ENCODE measurements at regions not wholly inside any gene's neighbourhood (a gene's known extent, or its start where the extent isn't known, plus 50 kb on each side); places are given as distances from the start of the nearest gene placed in this dataset.

GRCh38 chr4:29852537-29852936 lies 867.6 kb upstream of the PCDH7 start:
- Histone ChIP-seq H3K9me3 (ENCODE audit: control insufficient read depth, insufficient read depth, low read length) (no peaks in the 10 kb centered on the region), H3K36me3 (ENCODE audit: control insufficient read depth, insufficient read depth, low read length) (no peaks in the 10 kb centered on the region), H3K27ac (ENCODE audit: low read depth, low read length) (no peak overlapping the region), H3K27me3 (ENCODE audit: control insufficient read depth, insufficient read depth, low read length) (no peaks in the 10 kb centered on the region), H3K4me3 (ENCODE audit: low read depth, low read length) (no peak overlapping the region), H3K4me1 (ENCODE audit: control insufficient read depth, insufficient read depth, low read length) (no peaks in the 10 kb centered on the region)
- DNase-seq (ENCODE audit: low read depth in 4 of 6, low spot score in 6 of 6): peak in 1 of 6 donors; percentile 1

DNA sequence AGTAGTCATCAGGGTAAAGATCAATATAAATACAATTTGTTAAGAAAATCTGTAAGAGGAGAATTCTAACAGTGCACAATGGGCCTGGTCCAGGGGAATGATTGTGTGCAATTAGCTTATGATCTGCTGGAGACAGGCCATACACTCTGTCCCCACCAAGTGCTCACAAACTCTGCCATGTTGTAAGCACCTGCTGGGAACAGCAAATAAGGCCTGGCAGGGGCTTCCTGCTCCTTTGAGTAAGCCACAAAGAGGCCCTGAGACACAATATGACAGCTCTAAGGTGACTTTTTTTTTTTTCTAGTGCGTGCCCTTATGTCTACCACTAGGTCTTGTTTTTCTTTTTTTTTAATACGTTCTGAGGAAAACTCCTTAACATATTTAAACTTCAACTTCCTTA lies 866.3 kb upstream of the PCDH7 start:
- H3K4me3 ChIP-seq (ENCODE audit: low read depth, low read length): no peak overlapping the region
- H3K4me1 ChIP-seq (ENCODE audit: control insufficient read depth, insufficient read depth, low read length): no peaks in the 10 kb centered on the region
- H3K9me3 ChIP-seq (ENCODE audit: control insufficient read depth, insufficient read depth, low read length): no peaks in the 10 kb centered on the region
- DNase-seq (ENCODE audit: low read depth in 4 of 6, low spot score in 6 of 6): peak in 1 of 6 donors; percentile 36
- no peaks in the 10 kb centered on the region for H3K36me3 ChIP-seq (ENCODE audit: control insufficient read depth, insufficient read depth, low read length)
- H3K27me3 ChIP-seq (ENCODE audit: control insufficient read depth, insufficient read depth, low read length): no peaks in the 10 kb centered on the region
- WGBS (ENCODE audit: insufficient coverage): no CpG with 5 or more reads among the region's 2 CpGs
- no peak overlapping the region for H3K27ac ChIP-seq (ENCODE audit: low read depth, low read length)

DNA sequence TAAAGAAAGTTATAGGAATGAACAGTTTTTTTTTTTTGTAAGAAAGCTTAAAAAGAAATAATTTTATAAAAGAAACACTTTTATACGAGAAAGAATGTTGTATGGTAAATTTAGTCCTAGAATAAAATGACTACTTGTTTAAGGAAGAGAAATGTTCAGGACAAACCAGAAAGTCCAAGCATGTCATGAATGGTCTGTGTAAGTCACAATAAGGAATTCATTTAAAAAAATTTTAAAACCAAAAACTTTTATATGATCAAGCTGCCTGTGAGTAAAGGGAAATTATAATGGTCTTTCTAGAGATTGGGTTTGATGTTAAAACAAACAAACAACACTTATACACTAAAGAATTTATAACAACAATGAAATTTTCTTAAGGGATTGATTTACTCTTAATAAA lies 858.9 kb upstream of the PCDH7 start:
- no peak for DNase-seq (ENCODE audit: low read depth in 4 of 6, low spot score in 6 of 6)
- Histone ChIP-seq H3K36me3 (ENCODE audit: control insufficient read depth, insufficient read depth, low read length) (no peaks in the 10 kb centered on the region), H3K4me1 (ENCODE audit: control insufficient read depth, insufficient read depth, low read length) (no peaks in the 10 kb centered on the region), H3K4me3 (ENCODE audit: low read depth, low read length) (no peak overlapping the region), H3K27me3 (ENCODE audit: control insufficient read depth, insufficient read depth, low read length) (no peaks in the 10 kb centered on the region), H3K27ac (ENCODE audit: low read depth, low read length) (no peak overlapping the region), H3K9me3 (ENCODE audit: control insufficient read depth, insufficient read depth, low read length) (peaks cover 17% of the 10 kb centered on the region)
- no CpG with 5 or more reads among the region's 1 CpG for WGBS (ENCODE audit: insufficient coverage)

- no CpG with 5 or more reads among the region's 1 CpG for WGBS (ENCODE audit: insufficient coverage)
These were observed 852.8 kb upstream of the PCDH7 start for GRCh38 chr4:29867412-29867811.

DNA sequence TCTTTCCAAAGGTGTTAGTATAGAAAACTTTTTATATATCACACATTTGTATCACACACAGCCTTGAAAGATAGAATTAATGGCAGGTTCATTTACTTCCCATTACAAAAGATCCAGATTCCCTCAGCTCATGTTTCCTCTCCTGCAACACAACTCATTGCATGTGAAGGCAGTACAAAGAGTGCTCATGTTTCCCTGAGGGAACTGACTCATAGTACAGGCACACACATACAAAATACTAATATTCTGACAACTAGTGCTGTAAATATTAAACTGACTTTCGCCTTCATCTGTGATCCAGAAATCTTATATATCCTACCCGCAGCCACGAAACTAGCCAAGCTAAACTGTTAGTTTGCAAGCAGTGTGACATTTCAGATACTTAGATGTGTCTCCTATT lies 819.8 kb upstream of the PCDH7 start:
- Histone ChIP-seq H3K9me3 (ENCODE audit: control insufficient read depth, insufficient read depth, low read length) (no peaks in the 10 kb centered on the region), H3K4me1 (ENCODE audit: control insufficient read depth, insufficient read depth, low read length) (no peaks in the 10 kb centered on the region), H3K27me3 (ENCODE audit: control insufficient read depth, insufficient read depth, low read length) (no peaks in the 10 kb centered on the region), H3K4me3 (ENCODE audit: low read depth, low read length) (no peak overlapping the region), H3K27ac (ENCODE audit: low read depth, low read length) (no peak overlapping the region), H3K36me3 (ENCODE audit: control insufficient read depth, insufficient read depth, low read length) (no peaks in the 10 kb centered on the region)
- no peak for DNase-seq (ENCODE audit: low read depth in 4 of 6, low spot score in 6 of 6)
- WGBS (ENCODE audit: insufficient coverage): no CpG with 5 or more reads among the region's 3 CpGs

More at GRCh38 chr4:29867412-29867811, 852.8 kb upstream of the PCDH7 start:
- H3K27me3 ChIP-seq (ENCODE audit: control insufficient read depth, insufficient read depth, low read length): no peaks in the 10 kb centered on the region
- peaks cover 2% of the 10 kb centered on the region for H3K9me3 ChIP-seq (ENCODE audit: control insufficient read depth, insufficient read depth, low read length)
- DNase-seq (ENCODE audit: low read depth in 4 of 6, low spot score in 6 of 6): no peak
- H3K4me3 ChIP-seq (ENCODE audit: low read depth, low read length): no peak overlapping the region
- H3K36me3 ChIP-seq (ENCODE audit: control insufficient read depth, insufficient read depth, low read length): no peaks in the 10 kb centered on the region
- H3K27ac ChIP-seq (ENCODE audit: low read depth, low read length): no peak overlapping the region
- no peaks in the 10 kb centered on the region for H3K4me1 ChIP-seq (ENCODE audit: control insufficient read depth, insufficient read depth, low read length)

GRCh38 chr4:29908276-29908675 lies 811.9 kb upstream of the PCDH7 start:
- Histone ChIP-seq H3K27ac (ENCODE audit: low read depth, low read length) (no peak overlapping the region), H3K4me1 (ENCODE audit: control insufficient read depth, insufficient read depth, low read length) (no peaks in the 10 kb centered on the region), H3K36me3 (ENCODE audit: control insufficient read depth, insufficient read depth, low read length) (no peaks in the 10 kb centered on the region), H3K9me3 (ENCODE audit: control insufficient read depth, insufficient read depth, low read length) (peaks cover 2% of the 10 kb centered on the region), H3K27me3 (ENCODE audit: control insufficient read depth, insufficient read depth, low read length) (no peaks in the 10 kb centered on the region), H3K4me3 (ENCODE audit: low read depth, low read length) (no peak overlapping the region)
- DNase-seq (ENCODE audit: low read depth in 4 of 6, low spot score in 6 of 6): no peak
- WGBS (ENCODE audit: insufficient coverage): 100% methylated on average over 1 of the region's 2 CpGs

- Histone ChIP-seq H3K27ac (ENCODE audit: low read depth, low read length) (no peak overlapping the region), H3K27me3 (ENCODE audit: control insufficient read depth, insufficient read depth, low read length) (no peaks in the 10 kb centered on the region), H3K4me3 (ENCODE audit: low read depth, low read length) (no peak overlapping the region), H3K9me3 (ENCODE audit: control insufficient read depth, insufficient read depth, low read length) (no peaks in the 10 kb centered on the region), H3K36me3 (ENCODE audit: control insufficient read depth, insufficient read depth, low read length) (no peaks in the 10 kb centered on the region), H3K4me1 (ENCODE audit: control insufficient read depth, insufficient read depth, low read length) (no peaks in the 10 kb centered on the region)
- no peak for DNase-seq (ENCODE audit: low read depth in 4 of 6, low spot score in 6 of 6)
- WGBS (ENCODE audit: insufficient coverage): 60% methylated on average over 1 of the region's 2 CpGs
These were observed 792.3 kb upstream of the PCDH7 start for GRCh38 chr4:29927895-29928294.

- Histone ChIP-seq H3K27me3 (ENCODE audit: control insufficient read depth, insufficient read depth, low read length) (no peaks in the 10 kb centered on the region), H3K36me3 (ENCODE audit: control insufficient read depth, insufficient read depth, low read length) (no peaks in the 10 kb centered on the region), H3K4me1 (ENCODE audit: control insufficient read depth, insufficient read depth, low read length) (no peaks in the 10 kb centered on the region), H3K27ac (ENCODE audit: low read depth, low read length) (no peak overlapping the region), H3K4me3 (ENCODE audit: low read depth, low read length) (no peak overlapping the region), H3K9me3 (ENCODE audit: control insufficient read depth, insufficient read depth, low read length) (no peaks in the 10 kb centered on the region)
- 60% methylated on average over 1 of the region's 2 CpGs for WGBS (ENCODE audit: insufficient coverage)
- no peak for DNase-seq (ENCODE audit: low read depth in 4 of 6, low spot score in 6 of 6)
These were observed 771.7 kb upstream of the PCDH7 start for GRCh38 chr4:29948451-29948850.

DNA sequence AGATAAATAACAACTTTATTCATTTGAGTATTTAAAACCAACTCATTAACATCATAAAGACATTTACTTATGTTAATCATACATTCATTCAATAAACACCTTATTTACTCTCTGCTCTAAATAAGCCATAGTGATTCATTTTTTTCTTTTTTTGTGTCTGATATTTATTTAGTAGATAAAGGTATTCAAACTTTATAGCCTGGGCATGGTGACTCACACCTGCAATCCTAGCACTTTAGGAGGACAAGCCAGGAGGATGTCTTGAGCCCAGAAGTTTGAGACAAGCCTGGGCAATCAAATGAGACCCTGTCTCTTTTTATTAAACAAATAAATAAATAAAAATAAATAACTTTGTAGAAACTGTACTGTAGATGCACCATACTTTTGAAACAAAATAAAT lies 771.3 kb upstream of the PCDH7 start:
- no peaks in the 10 kb centered on the region for H3K9me3 ChIP-seq (ENCODE audit: control insufficient read depth, insufficient read depth, low read length)
- no peak overlapping the region for H3K27ac ChIP-seq (ENCODE audit: low read depth, low read length)
- no peak overlapping the region for H3K4me3 ChIP-seq (ENCODE audit: low read depth, low read length)
- H3K4me1 ChIP-seq (ENCODE audit: control insufficient read depth, insufficient read depth, low read length): no peaks in the 10 kb centered on the region
- no peaks in the 10 kb centered on the region for H3K36me3 ChIP-seq (ENCODE audit: control insufficient read depth, insufficient read depth, low read length)
- DNase-seq (ENCODE audit: low read depth in 4 of 6, low spot score in 6 of 6): no peak
- H3K27me3 ChIP-seq (ENCODE audit: control insufficient read depth, insufficient read depth, low read length): no peaks in the 10 kb centered on the region

- no peak for DNase-seq (ENCODE audit: low read depth in 4 of 6, low spot score in 6 of 6)
- H3K36me3 ChIP-seq (ENCODE audit: control insufficient read depth, insufficient read depth, low read length): no peaks in the 10 kb centered on the region
- no peak overlapping the region for H3K4me3 ChIP-seq (ENCODE audit: low read depth, low read length)
- H3K4me1 ChIP-seq (ENCODE audit: control insufficient read depth, insufficient read depth, low read length): no peaks in the 10 kb centered on the region
- 83% methylated on average over 1 of the region's 2 CpGs for WGBS (ENCODE audit: insufficient coverage)
- H3K27ac ChIP-seq (ENCODE audit: low read depth, low read length): no peak overlapping the region
- H3K9me3 ChIP-seq (ENCODE audit: control insufficient read depth, insufficient read depth, low read length): peaks cover 1% of the 10 kb centered on the region
- no peaks in the 10 kb centered on the region for H3K27me3 ChIP-seq (ENCODE audit: control insufficient read depth, insufficient read depth, low read length)
These were observed 753.8 kb upstream of the PCDH7 start for GRCh38 chr4:29966386-29966785.
